ENCODE measurements at regions not wholly inside any gene's neighbourhood (a gene's known extent, or its start where the extent isn't known, plus 50 kb on each side); places are given as distances from the start of the nearest gene placed in this dataset.
"Not testable (repeated sequence)": the region's sequence is repeated elsewhere in the genome, so short reads cannot be mapped to it uniquely, and the experiment has no call there.

- POLR2A ChIA-PET; H3K27me3 ChIP-seq (replicated peaks in 2 of 5; ENCODE audit: control insufficient read depth in 4 of 5, insufficient read depth in 5 of 5, low read length in 4 of 5); H3K4me3 ChIP-seq (ENCODE audit: control insufficient read depth in 1 of 7, extremely low read depth in 1 of 7, insufficient read depth in 4 of 7, low read depth in 2 of 7, low read length in 6 of 7); H3K9me3 ChIP-seq (ENCODE audit: control extremely low read depth in 1 of 5, control insufficient read depth in 4 of 5, insufficient read depth in 2 of 5, low read depth in 1 of 5, low read length in 4 of 5); CTCF ChIA-PET; H3K27ac ChIP-seq (ENCODE audit: insufficient read depth in 1 of 2, low read depth in 1 of 2, low read length in 2 of 2, poor library complexity in 1 of 2, severe bottlenecking in 2 of 2); DNase-seq; H3K36me3 ChIP-seq (ENCODE audit: control insufficient read depth in 4 of 4, insufficient read depth in 4 of 4, low read length in 3 of 4); H3K4me1 ChIP-seq (ENCODE audit: control extremely low read depth in 1 of 4, control insufficient read depth in 4 of 4, insufficient read depth in 4 of 4, low read length in 3 of 4): not testable (repeated sequence)
- WGBS (ENCODE audit: insufficient coverage) = no CpG with 5 or more reads among the region's 3 CpGs
These were observed 86.3 kb upstream of the BTG1 start for GRCh38 chr12:92231945-92232344.

- H3K36me3 ChIP-seq (ENCODE audit: control insufficient read depth in 4 of 4, insufficient read depth in 4 of 4, low read length in 3 of 4); DNase-seq; H3K4me3 ChIP-seq (ENCODE audit: control insufficient read depth in 1 of 7, extremely low read depth in 1 of 7, insufficient read depth in 4 of 7, low read depth in 2 of 7, low read length in 6 of 7); H3K9me3 ChIP-seq (ENCODE audit: control extremely low read depth in 1 of 5, control insufficient read depth in 4 of 5, insufficient read depth in 2 of 5, low read depth in 1 of 5, low read length in 4 of 5); H3K27me3 ChIP-seq (replicated peaks in 2 of 5; ENCODE audit: control insufficient read depth in 4 of 5, insufficient read depth in 5 of 5, low read length in 4 of 5); H3K27ac ChIP-seq (ENCODE audit: insufficient read depth in 1 of 2, low read depth in 1 of 2, low read length in 2 of 2, poor library complexity in 1 of 2, severe bottlenecking in 2 of 2); POLR2A ChIA-PET; CTCF ChIA-PET; H3K4me1 ChIP-seq (ENCODE audit: control extremely low read depth in 1 of 4, control insufficient read depth in 4 of 4, insufficient read depth in 4 of 4, low read length in 3 of 4): not testable (repeated sequence)
- no CpG with 5 or more reads among the region's 2 CpGs for WGBS (ENCODE audit: insufficient coverage)
These were observed 85.9 kb upstream of the BTG1 start for GRCh38 chr12:92231532-92231931.

GRCh38 chr12:92229381-92229780 lies 83.7 kb upstream of the BTG1 start:
- POLR2A ChIA-PET = no interaction called here
- DNase-seq = no peak
- Histone ChIP-seq H3K4me3 (ENCODE audit: control insufficient read depth in 1 of 7, extremely low read depth in 1 of 7, insufficient read depth in 4 of 7, low read depth in 2 of 7, low read length in 6 of 7) (no peak overlapping the region), H3K4me1 (ENCODE audit: control extremely low read depth in 1 of 4, control insufficient read depth in 4 of 4, insufficient read depth in 4 of 4, low read length in 3 of 4) (no peaks in the 10 kb centered on the region), H3K27me3 (replicated peaks in 2 of 5; ENCODE audit: control insufficient read depth in 4 of 5, insufficient read depth in 5 of 5, low read length in 4 of 5) (no peaks in the 10 kb centered on the region), H3K9me3 (ENCODE audit: control extremely low read depth in 1 of 5, control insufficient read depth in 4 of 5, insufficient read depth in 2 of 5, low read depth in 1 of 5, low read length in 4 of 5) (no peaks in the 10 kb centered on the region), H3K36me3 (ENCODE audit: control insufficient read depth in 4 of 4, insufficient read depth in 4 of 4, low read length in 3 of 4) (no peaks in the 10 kb centered on the region), H3K27ac (ENCODE audit: insufficient read depth in 1 of 2, low read depth in 1 of 2, low read length in 2 of 2, poor library complexity in 1 of 2, severe bottlenecking in 2 of 2) (no peak overlapping the region)
- WGBS (ENCODE audit: insufficient coverage) = no CpG with 5 or more reads among the region's 2 CpGs
- CTCF ChIA-PET = interaction anchor here (1.5 kb wide), 1 partner anchor 21 kb away, joined by 3 read pairs; no protein-coding TSS in a partner anchor

- ChIA-PET POLR2A (no interaction called here), CTCF (interaction anchor here (1.7 kb wide), 1 partner anchor 17 kb away, joined by 3 read pairs; no protein-coding TSS in a partner anchor)
- WGBS (ENCODE audit: insufficient coverage) = 100% methylated on average over 2 of the region's 3 CpGs
- Histone ChIP-seq H3K36me3 (ENCODE audit: control insufficient read depth in 4 of 4, insufficient read depth in 4 of 4, low read length in 3 of 4) (no peaks in the 10 kb centered on the region), H3K9me3 (ENCODE audit: control extremely low read depth in 1 of 5, control insufficient read depth in 4 of 5, insufficient read depth in 2 of 5, low read depth in 1 of 5, low read length in 4 of 5) (no peaks in the 10 kb centered on the region), H3K4me1 (ENCODE audit: control extremely low read depth in 1 of 4, control insufficient read depth in 4 of 4, insufficient read depth in 4 of 4, low read length in 3 of 4) (no peaks in the 10 kb centered on the region), H3K27me3 (replicated peaks in 2 of 5; ENCODE audit: control insufficient read depth in 4 of 5, insufficient read depth in 5 of 5, low read length in 4 of 5) (no peaks in the 10 kb centered on the region), H3K4me3 (ENCODE audit: control insufficient read depth in 1 of 7, extremely low read depth in 1 of 7, insufficient read depth in 4 of 7, low read depth in 2 of 7, low read length in 6 of 7) (no peak overlapping the region), H3K27ac (ENCODE audit: insufficient read depth in 1 of 2, low read depth in 1 of 2, low read length in 2 of 2, poor library complexity in 1 of 2, severe bottlenecking in 2 of 2) (no peak overlapping the region)
- DNase-seq = no peak
These were observed 81.3 kb upstream of the BTG1 start for GRCh38 chr12:92226961-92227360.

GRCh38 chr12:92226071-92226661 lies 80.5 kb upstream of the BTG1 start:
- CTCF ChIA-PET = interaction anchor here (1.7 kb wide), 1 partner anchor 18 kb away, joined by 3 read pairs; no protein-coding TSS in a partner anchor
- DNase-seq = no peak
- Histone ChIP-seq H3K9me3 (ENCODE audit: control extremely low read depth in 1 of 5, control insufficient read depth in 4 of 5, insufficient read depth in 2 of 5, low read depth in 1 of 5, low read length in 4 of 5) (no peaks in the 10 kb centered on the region), H3K27me3 (replicated peaks in 2 of 5; ENCODE audit: control insufficient read depth in 4 of 5, insufficient read depth in 5 of 5, low read length in 4 of 5) (no peaks in the 10 kb centered on the region), H3K4me3 (ENCODE audit: control insufficient read depth in 1 of 7, extremely low read depth in 1 of 7, insufficient read depth in 4 of 7, low read depth in 2 of 7, low read length in 6 of 7) (no peak overlapping the region), H3K36me3 (ENCODE audit: control insufficient read depth in 4 of 4, insufficient read depth in 4 of 4, low read length in 3 of 4) (no peaks in the 10 kb centered on the region), H3K27ac (ENCODE audit: insufficient read depth in 1 of 2, low read depth in 1 of 2, low read length in 2 of 2, poor library complexity in 1 of 2, severe bottlenecking in 2 of 2) (no peak overlapping the region), H3K4me1 (ENCODE audit: control extremely low read depth in 1 of 4, control insufficient read depth in 4 of 4, insufficient read depth in 4 of 4, low read length in 3 of 4) (no peaks in the 10 kb centered on the region)
- POLR2A ChIA-PET = no interaction called here
- 100% methylated on average over 1 of the region's 4 CpGs for WGBS (ENCODE audit: insufficient coverage)

GRCh38 chr12:92224685-92225331 lies 79.2 kb upstream of the BTG1 start:
- 96% methylated on average over 6 of the region's 6 CpGs for WGBS (ENCODE audit: insufficient coverage)
- CTCF ChIA-PET = no interaction called here
- no peak for DNase-seq

GRCh38 chr12:92223481-92223880 lies 77.8 kb upstream of the BTG1 start:
- ChIA-PET POLR2A (interaction anchor here (0.6 kb wide), 1 partner anchor 41 kb away, joined by 5 read pairs; no protein-coding TSS in a partner anchor), CTCF (no interaction called here)
- Histone ChIP-seq H3K27ac (ENCODE audit: insufficient read depth in 1 of 2, low read depth in 1 of 2, low read length in 2 of 2, poor library complexity in 1 of 2, severe bottlenecking in 2 of 2) (no peak overlapping the region), H3K36me3 (ENCODE audit: control insufficient read depth in 4 of 4, insufficient read depth in 4 of 4, low read length in 3 of 4) (no peaks in the 10 kb centered on the region), H3K9me3 (ENCODE audit: control extremely low read depth in 1 of 5, control insufficient read depth in 4 of 5, insufficient read depth in 2 of 5, low read depth in 1 of 5, low read length in 4 of 5) (no peaks in the 10 kb centered on the region), H3K4me1 (ENCODE audit: control extremely low read depth in 1 of 4, control insufficient read depth in 4 of 4, insufficient read depth in 4 of 4, low read length in 3 of 4) (no peaks in the 10 kb centered on the region), H3K4me3 (ENCODE audit: control insufficient read depth in 1 of 7, extremely low read depth in 1 of 7, insufficient read depth in 4 of 7, low read depth in 2 of 7, low read length in 6 of 7) (no peak overlapping the region), H3K27me3 (replicated peaks in 2 of 5; ENCODE audit: control insufficient read depth in 4 of 5, insufficient read depth in 5 of 5, low read length in 4 of 5) (no peaks in the 10 kb centered on the region)
- no CpG with 5 or more reads among the region's 1 CpG for WGBS (ENCODE audit: insufficient coverage)
- no peak for DNase-seq

More at GRCh38 chr12:92224685-92225331, 79.2 kb upstream of the BTG1 start:
- Histone ChIP-seq H3K4me1 (ENCODE audit: control extremely low read depth in 1 of 4, control insufficient read depth in 4 of 4, insufficient read depth in 4 of 4, low read length in 3 of 4) (no peaks in the 10 kb centered on the region), H3K9me3 (ENCODE audit: control extremely low read depth in 1 of 5, control insufficient read depth in 4 of 5, insufficient read depth in 2 of 5, low read depth in 1 of 5, low read length in 4 of 5) (no peaks in the 10 kb centered on the region), H3K36me3 (ENCODE audit: control insufficient read depth in 4 of 4, insufficient read depth in 4 of 4, low read length in 3 of 4) (no peaks in the 10 kb centered on the region), H3K27ac (ENCODE audit: insufficient read depth in 1 of 2, low read depth in 1 of 2, low read length in 2 of 2, poor library complexity in 1 of 2, severe bottlenecking in 2 of 2) (no peak overlapping the region), H3K4me3 (ENCODE audit: control insufficient read depth in 1 of 7, extremely low read depth in 1 of 7, insufficient read depth in 4 of 7, low read depth in 2 of 7, low read length in 6 of 7) (no peak overlapping the region), H3K27me3 (replicated peaks in 2 of 5; ENCODE audit: control insufficient read depth in 4 of 5, insufficient read depth in 5 of 5, low read length in 4 of 5) (no peaks in the 10 kb centered on the region)
- POLR2A ChIA-PET = no interaction called here
